OCI-LY3 (cell line): ENCODE measurements at regions not wholly inside any gene's neighbourhood (a gene's known extent, or its start where the extent isn't known, plus 50 kb on each side); places are given as distances from the start of the nearest gene placed in this dataset.

ENCODE experiments used
- H2AFZ ChIP-seq: fragments of 200-600, 300-600 bp; shearing (Covaris generic); 2 replicates; pipeline ENCODE4 v1.6.0; 2014; ENCODE audit warnings: antibody characterized with exemption, low read depth, low read length
- H3K27ac ChIP-seq: fragments of 200-600, 300-600 bp; sonication (generic); 2 replicates; pipeline ENCODE4 v1.5.1; 2014; ENCODE audit warnings: mild to moderate bottlenecking, low read length, moderate library complexity, mixed read lengths
- H3K27me3 ChIP-seq: fragments of 200-600, 300-600 bp; sonication (generic); 2 replicates; pipeline ENCODE4 v1.6.1; 2014; ENCODE audit warnings: low read depth, low read length, mixed read lengths
- H3K36me3 ChIP-seq: fragments of 200-600, 300-600 bp; sonication (generic); replicated peaks from 2 replicates; pipeline ENCODE3; 2014; ENCODE audit warnings: low read depth, low read length, mixed read lengths
- H3K4me1 ChIP-seq: fragments of 300-600, 200-600 bp; sonication (generic); 2 replicates; pipeline ENCODE4 v1.6.1; 2014; ENCODE audit warnings: low read length, mixed read lengths
- H3K4me2 ChIP-seq: fragments of 200-600, 300-600 bp; sonication (generic); 2 replicates; pipeline ENCODE4 v1.6.1; 2014; ENCODE audit warnings: low read length, mixed read lengths
- H3K4me3 ChIP-seq: fragments of 300-600, 200-600 bp; sonication (generic); 2 replicates; pipeline ENCODE4 v1.5.1; 2014; ENCODE audit warnings: antibody characterized with exemption, mild to moderate bottlenecking, low read length, moderate library complexity
- H3K79me2 ChIP-seq: fragments of 300-600, 200-600 bp; shearing (Covaris generic); 2 replicates; pipeline ENCODE4 v1.6.1; 2014; ENCODE audit warnings: mild to moderate bottlenecking, low read length, mixed read lengths
- H3K9ac ChIP-seq: fragments of 300-600, 200-600 bp; shearing (Covaris generic); 2 replicates; pipeline ENCODE4 v1.6.0; 2014; ENCODE audit warnings: mild to moderate bottlenecking, low read length, moderate library complexity
- H3K9me3 ChIP-seq: fragments of 200-600, 300-600 bp; shearing (Covaris generic); 2 replicates; pipeline ENCODE4 v1.6.1; 2014; ENCODE audit warnings: low read length, mixed read lengths; ENCODE audit not compliant: insufficient read depth
- H4K20me1 ChIP-seq: fragments of 200-600, 300-600 bp; sonication (generic); 2 replicates; pipeline ENCODE4 v1.6.1; 2016; ENCODE audit warnings: low read length, mixed read lengths; ENCODE audit not compliant: insufficient read depth
- EZH2phosphoT487 ChIP-seq: fragments of 200-600 bp; shearing (Covaris generic); IDR thresholded peaks from 2 replicates; pipeline ENCODE4 v1.6.1; 2018; ENCODE audit warnings: antibody characterized with exemption, mixed run types, low read depth
- TF ChIP-seq, protein P1 (sequence below): fragments of 200-600, 300-600 bp; sonication (generic); IDR thresholded peaks from 2 replicates; pipeline ENCODE4 v1.5.1; 2014; ENCODE audit warnings: antibody characterized with exemption, low read length, low read depth

DNA sequence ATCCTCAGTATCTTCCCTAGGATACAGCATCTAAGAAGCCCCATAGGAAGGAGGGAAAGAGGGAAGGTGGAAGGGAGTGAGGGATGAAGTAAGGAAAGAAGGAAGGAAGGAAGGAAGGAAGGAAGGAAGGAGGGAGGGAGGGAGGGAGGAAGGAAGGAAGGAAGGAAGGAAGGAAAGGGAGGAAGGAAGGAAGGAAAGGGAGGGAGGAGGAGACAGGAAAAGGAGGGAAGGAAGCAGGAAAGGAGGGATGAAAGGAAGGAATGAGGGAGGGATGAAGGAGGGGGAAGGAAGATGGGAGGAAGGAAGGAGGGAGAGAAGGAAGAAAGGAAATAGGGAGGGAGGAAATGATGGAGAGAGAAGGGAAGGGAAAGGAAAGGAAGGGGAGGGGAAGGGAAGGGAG is 455.6 kb upstream of the ZMIZ1 start:
- no peak overlapping the region for H3K27ac ChIP-seq
- H3K9me3 ChIP-seq: peaks cover 5% of the 10 kb centered on the region; the same call in 1 of the 2 replicates
- no peak overlapping the region for H3K4me2 ChIP-seq
- no peak for TF ChIP-seq EZH2phosphoT487
- TF ChIP-seq, protein P1, sequence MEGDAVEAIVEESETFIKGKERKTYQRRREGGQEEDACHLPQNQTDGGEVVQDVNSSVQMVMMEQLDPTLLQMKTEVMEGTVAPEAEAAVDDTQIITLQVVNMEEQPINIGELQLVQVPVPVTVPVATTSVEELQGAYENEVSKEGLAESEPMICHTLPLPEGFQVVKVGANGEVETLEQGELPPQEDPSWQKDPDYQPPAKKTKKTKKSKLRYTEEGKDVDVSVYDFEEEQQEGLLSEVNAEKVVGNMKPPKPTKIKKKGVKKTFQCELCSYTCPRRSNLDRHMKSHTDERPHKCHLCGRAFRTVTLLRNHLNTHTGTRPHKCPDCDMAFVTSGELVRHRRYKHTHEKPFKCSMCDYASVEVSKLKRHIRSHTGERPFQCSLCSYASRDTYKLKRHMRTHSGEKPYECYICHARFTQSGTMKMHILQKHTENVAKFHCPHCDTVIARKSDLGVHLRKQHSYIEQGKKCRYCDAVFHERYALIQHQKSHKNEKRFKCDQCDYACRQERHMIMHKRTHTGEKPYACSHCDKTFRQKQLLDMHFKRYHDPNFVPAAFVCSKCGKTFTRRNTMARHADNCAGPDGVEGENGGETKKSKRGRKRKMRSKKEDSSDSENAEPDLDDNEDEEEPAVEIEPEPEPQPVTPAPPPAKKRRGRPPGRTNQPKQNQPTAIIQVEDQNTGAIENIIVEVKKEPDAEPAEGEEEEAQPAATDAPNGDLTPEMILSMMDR: no peak
- H2AFZ ChIP-seq: no peak overlapping the region
- no peak overlapping the region for H3K4me3 ChIP-seq
- no peaks in the 10 kb centered on the region for H3K36me3 ChIP-seq
- no peak overlapping the region for H3K9ac ChIP-seq
- peaks cover 41% of the 10 kb centered on the region for H3K27me3 ChIP-seq
- no peaks in the 10 kb centered on the region for H3K79me2 ChIP-seq
- peaks cover 13% of the 10 kb centered on the region for H3K4me1 ChIP-seq
- no peaks in the 10 kb centered on the region for H4K20me1 ChIP-seq

DNA sequence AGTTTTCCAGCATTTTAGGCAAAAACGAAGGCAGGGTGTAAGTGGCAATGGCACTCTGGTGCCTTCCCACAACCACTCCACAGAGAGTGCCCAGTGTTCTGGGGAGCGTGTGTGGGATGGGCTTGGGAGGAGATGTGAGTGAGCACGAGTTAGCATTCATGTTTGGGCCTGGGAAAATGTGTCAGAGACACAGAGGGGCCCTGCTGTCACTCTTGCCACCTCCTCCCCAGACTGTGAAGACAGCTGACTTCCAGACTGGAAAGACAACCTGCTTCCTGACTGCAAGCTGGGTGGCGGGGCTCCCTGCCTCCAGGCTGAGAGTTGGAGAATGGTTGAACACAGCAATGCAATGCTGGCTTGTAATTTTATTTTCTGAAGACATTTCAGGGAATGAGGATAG is 454.5 kb upstream of the ZMIZ1 start:
- Histone ChIP-seq H3K9me3 (peaks cover 2% of the 10 kb centered on the region; the same call in 1 of the 2 replicates), H3K79me2 (no peaks in the 10 kb centered on the region), H3K36me3 (no peaks in the 10 kb centered on the region), H3K27me3 (peaks cover 38% of the 10 kb centered on the region), H3K4me2 (no peak overlapping the region), H4K20me1 (no peaks in the 10 kb centered on the region), H3K4me3 (no peak overlapping the region), H3K4me1 (peaks cover 13% of the 10 kb centered on the region), H2AFZ (no peak overlapping the region), H3K27ac (no peak overlapping the region), H3K9ac (no peak overlapping the region)
- no peak for TF ChIP-seq EZH2phosphoT487
- TF ChIP-seq, protein P1: no peak

DNA sequence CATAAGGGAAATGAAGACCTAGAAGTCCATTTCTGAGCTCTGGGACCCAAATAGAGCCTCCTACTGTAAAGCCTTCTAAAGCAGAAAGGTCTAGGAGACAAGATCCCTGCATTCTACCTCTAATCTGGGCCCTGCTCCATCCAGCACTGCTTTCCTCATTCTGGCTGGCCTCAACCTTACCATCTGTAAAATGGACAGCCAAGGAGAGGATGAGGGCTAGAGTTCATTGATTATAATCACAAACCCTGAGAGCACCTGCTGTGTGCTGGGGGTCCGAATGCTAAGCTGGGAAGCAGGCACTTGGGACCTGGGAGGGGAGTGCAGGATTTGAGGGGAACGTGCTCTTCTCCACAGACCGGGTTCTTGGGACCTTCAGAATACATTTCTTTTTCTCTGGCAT is 454.0 kb upstream of the ZMIZ1 start:
- no peak overlapping the region for H3K4me2 ChIP-seq
- H3K9me3 ChIP-seq: no peaks in the 10 kb centered on the region
- no peak for TF ChIP-seq EZH2phosphoT487
- TF ChIP-seq, protein P1: no peak
- H3K27ac ChIP-seq: no peak overlapping the region
- no peak overlapping the region for H2AFZ ChIP-seq
- no peaks in the 10 kb centered on the region for H3K79me2 ChIP-seq
- no peak overlapping the region for H3K9ac ChIP-seq
- no peaks in the 10 kb centered on the region for H3K36me3 ChIP-seq
- no peaks in the 10 kb centered on the region for H4K20me1 ChIP-seq
- H3K4me3 ChIP-seq: no peak overlapping the region
- H3K27me3 ChIP-seq: peaks cover 38% of the 10 kb centered on the region
- peaks cover 13% of the 10 kb centered on the region for H3K4me1 ChIP-seq

DNA sequence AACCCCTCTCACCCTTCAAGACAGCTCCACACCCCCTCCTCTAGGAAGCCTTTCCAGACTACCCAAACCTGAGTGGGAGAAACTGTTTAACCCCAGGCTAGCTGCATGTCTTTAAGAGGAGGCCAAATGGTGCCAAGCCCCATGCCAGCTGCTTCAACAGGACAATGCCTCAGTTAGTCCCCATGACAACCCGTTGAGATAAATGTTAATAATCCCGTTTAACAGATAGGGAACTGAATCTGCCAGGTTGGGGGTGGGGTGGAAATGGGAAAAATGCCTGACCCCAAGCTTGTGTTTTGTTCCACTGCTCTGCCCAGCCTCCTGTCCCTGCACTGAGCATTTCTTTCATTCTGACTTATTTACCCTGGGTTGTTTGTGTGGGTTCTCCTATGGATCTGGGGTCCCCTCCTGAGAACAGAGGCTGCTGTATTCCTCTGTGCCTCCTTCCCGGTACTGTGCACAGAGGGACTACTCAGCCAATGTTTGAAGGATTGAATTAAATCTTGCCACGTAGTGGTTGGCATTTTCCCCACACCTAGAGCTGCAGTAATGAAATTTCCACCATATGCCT is 452.6 kb upstream of the ZMIZ1 start:
- Histone ChIP-seq H3K4me2 (no peak overlapping the region), H3K27me3 (peaks cover 44% of the 10 kb centered on the region), H3K4me3 (no peak overlapping the region), H3K9ac (no peak overlapping the region), H3K27ac (no peak overlapping the region), H4K20me1 (no peaks in the 10 kb centered on the region), H3K36me3 (no peaks in the 10 kb centered on the region), H3K79me2 (no peaks in the 10 kb centered on the region), H2AFZ (no peak overlapping the region), H3K4me1 (peaks cover 7% of the 10 kb centered on the region), H3K9me3 (no peaks in the 10 kb centered on the region)
- TF ChIP-seq EZH2phosphoT487: no peak
- TF ChIP-seq, protein P1: no peak
